ENCODE measurements at regions not wholly inside any gene's neighbourhood (a gene's known extent, or its start where the extent isn't known, plus 50 kb on each side); places are given as distances from the start of the nearest gene placed in this dataset.

DNA sequence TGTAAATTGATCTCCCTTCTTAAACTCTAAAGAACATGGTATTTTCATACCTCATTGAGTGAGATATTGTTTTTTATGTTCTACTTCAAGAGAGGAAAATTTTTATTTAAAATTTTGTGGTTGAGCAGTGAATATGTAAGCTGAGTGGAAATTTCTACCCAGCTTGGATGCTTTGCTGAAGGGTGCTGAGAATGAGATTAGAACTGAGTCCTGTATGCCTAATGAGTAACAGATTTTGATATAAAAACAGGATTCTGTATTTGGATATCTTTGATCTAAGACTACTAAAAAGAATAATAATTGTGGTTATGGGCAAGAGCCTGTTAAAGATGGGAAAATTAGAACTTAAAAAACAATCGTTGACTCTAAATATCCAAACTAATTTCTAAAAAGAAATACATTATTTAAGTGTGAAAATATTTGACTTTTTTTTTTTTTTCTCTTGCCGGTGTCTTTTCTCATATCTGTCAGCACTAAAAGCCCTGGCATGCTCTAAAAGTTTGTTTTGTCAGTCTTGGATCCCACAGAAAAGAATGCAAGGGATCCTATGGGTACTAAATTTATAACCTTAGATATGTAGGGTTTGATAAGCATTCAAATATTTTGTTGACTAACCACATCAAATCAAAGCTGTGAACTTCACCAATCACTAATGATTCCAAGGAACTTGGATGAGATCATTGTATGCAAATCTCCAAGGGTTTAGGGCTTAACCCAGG, 652.3 kb downstream of the PTPRC start:
- DNase-seq, result no peak

DNA sequence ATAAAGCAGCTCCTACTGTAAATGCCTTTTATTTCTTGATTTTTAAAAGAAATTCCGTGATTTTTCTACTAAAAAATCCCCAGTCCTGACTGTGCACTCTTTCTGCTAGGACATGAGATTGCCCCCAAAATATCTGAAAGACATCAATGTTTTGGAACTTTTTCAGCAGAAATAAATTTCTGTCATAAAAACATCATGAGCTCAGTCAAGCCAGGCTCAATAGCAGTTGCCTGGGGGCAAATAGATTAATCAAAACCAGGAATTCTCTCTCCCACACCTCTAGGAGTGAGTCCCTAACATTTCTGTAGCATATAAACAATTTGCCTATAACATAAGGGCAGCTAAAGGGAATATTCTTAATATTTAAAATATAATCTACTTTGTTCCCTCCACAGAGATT, 654.1 kb downstream of the PTPRC start:
- DNase-seq, result no peak

DNA sequence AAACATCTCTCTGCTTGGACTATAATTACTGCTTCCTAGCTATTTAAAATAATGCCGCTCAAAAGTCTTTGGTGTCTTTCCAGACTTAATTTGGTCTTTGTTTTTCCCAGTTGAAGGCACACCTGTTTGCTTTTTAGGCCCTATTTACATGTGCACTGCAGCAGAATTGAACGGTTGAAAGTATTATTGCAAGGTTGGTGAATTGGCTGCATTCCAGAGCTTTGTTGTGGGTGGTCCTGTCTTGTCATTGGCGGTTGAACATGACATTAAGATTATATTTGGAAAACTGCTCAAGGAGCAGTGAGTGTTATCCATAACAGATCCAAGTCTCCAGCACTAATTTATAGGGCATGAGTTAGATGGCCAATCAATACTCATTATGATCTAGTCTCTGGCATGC, 656.3 kb downstream of the PTPRC start:
- DNase-seq, result no peak

DNA sequence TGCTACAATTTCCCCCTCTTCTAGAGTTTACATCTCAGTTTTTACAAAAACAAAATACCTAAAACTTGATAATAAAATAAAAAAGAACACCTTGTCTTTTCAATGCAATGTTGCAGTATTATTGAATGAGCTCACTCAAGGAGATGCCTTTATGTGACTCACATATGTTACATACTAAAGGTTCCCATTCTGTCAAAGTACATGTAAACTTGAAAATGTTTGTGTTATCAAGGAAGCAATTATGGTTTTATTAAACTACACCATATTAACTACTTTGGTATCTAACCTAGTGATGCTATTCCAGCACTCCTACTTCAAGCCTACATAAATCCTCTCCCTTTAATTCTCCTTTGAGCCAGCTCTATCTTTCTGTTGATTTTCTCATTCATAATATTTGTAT, 658.3 kb downstream of the PTPRC start:
- DNase-seq, result no peak

DNA sequence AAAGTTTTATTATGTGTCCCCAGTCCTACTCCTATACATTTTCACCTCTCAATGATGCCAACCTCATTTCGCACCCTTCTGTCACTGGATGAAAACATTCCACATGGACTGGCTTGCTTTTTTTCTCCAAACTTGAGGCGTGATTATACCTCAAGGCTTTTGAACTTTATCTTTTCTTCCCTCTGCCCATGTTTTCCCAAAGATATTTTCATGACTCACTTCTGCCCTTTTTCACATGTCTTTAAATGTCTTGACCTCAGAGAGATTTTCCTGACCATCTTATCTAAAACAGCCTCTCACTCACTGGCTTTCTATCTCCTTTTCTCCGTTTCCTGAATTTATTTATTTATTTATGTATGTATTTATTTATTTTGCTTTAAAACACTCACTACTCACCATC, 659.0 kb downstream of the PTPRC start:
- DNase-seq, result no peak

DNA sequence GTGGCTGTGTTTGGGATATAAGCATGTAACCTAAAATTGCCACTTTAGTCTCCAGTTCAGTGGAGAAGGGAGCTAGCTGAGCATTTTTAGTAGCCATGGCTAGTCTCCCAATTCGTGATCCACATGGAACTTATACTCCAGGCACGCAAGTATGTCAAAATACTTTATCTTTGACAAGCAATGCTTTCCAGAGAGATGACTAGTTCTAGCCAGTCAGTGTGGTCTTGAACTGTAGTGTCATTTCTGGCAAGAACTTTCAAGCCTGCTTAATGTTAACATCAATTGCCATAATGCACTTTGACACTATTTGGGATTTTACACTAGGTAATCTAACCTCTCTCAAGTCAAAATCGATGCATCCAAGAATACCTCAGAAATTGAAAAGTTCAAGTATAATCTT, 660.0 kb downstream of the PTPRC start:
- no peak for DNase-seq

DNA sequence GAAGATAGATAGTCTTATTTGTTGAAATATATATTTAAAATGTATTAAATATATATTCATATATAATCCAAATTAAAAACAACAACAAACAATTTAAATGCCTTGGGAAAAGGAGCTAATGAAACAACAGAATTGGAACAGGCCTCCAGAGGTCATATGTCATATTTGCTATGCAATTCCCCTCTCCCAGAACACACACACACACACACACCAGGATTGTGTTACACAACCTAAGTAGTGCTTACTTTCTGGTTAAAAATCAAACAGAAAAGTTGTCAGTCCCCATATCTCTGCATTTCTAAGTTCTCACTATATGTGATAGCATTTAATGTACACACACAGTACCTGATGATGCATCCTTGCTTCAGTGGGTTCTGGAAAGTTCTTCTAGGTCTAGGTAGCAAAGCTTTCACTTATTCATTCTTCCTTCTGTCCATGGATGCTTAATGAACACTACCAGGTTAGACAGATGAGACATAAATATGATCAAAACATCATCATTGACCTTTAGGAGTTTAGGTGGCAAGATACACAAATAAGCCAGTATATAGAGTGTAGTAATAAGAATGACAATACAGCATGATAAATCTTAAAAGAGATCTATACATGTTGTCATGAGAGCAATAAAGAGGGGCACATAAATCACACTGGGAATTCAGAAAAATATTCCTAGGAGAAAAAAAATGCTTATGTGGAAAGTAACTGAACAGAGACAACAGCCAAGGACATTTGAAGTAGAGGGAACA, 662.8 kb downstream of the PTPRC start:
- no peak for DNase-seq

DNA sequence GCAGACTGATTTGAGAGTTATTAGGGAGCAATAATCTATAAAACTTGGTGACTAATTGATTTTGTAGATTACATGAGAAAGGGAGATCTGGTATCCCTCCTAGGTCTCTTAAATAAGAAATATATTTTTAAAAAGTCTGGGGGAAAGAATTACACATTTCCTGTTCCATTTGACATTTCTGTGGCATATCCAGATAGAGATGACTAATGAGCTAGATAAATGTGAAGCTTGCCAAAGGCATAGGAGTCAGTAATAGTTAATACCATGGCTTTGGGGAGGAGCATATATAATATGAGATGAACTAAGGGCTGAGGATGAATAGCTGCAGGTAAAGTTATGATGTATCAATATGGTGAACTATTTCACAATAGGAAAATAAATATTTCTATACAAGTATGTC, 663.7 kb downstream of the PTPRC start:
- no peak for DNase-seq

DNA sequence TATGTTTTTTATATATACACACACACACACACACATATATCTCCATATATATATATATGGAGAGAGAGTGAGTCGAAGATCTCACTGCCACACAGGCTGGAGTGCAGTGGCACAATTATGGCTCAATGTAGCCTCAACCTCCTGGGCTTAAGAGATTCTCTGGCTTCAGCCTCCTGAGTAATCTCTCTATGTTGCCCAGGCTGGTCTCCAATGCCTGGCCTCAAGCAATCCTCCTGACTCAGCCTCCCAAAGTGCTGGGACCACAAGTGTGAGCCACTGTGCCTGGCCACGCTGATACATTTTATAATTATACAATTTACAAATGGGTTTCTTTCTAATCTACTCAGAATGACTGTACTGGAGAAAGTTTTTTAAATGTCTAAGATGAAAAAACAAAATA, 664.2 kb downstream of the PTPRC start:
- no peak for DNase-seq

DNA sequence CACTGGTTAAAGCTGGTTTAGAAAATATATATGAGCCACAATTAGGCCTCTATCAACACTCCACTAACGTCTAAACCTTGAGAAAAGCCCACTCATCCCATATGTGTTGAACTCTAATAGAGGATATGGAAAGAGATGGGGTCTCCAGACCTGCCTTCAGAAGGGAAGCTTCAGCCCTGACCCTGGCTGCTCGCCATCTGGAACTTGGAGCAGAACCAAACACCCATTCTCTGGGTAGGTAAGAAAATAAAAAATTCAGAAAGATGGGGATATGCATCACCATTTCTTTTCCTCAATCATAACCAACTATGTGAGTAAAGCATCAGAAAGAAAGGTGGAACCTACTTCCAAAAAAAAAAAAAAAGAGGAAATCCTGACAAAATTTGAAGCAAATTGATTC, 666.2 kb downstream of the PTPRC start:
- no peak for DNase-seq

DNA sequence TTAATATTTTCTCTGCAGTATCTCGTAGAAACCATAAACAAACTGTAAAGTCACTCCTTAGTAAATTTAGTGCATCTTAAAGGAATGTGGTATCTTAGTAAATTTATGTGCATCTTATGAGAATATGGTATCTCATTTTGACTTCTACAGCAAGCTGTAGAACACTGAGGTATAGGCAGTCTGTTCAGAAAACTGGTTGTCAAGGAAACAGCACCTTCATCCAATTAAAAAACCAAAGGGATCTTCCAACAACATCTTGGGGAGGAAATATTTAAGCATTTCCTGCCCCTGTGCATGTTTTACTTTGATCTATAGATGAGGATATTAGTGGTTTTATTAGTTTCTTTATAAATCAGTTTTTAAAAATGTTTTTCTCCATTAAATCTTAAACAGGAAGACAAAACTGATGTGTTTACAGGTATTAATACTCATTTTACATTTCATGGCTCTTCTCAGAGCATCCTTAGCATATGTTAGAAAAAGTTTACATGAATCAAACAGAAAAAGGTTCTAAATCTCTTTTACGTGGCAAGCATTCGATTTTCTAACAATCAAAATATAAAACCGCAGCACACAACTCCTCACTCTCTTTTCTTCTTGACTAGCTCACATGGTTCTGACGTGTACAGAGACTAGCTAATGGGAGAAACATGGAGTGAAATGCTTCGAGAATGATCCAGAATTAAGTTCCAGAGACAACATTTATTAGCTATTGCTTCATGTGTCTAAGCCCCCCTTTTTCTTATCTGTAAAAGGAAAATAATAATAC, 668.8 kb downstream of the PTPRC start:
- no peak for DNase-seq

DNA sequence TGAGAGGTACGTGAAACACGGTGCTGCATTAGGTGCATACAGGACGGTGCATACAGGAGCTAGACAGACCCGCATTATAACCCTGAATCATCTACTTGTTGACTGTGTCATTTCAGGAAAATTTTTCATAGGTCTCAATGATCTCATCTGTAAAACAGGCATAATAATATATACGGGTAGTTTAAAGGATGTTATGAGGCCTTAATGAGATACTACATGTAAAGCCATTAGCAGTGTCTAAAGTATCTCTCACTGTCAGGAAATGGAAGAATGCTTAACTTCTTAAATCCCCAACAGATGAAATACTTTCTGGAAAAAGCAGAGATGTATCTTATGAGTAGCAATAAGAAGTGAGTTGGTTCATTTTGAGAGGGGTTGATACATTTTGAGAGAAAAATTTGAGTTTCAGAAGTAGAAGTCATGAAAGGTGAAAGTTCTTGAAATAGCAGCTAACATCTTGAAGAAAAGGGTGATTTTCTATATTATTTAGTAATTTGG, 669.6 kb downstream of the PTPRC start:
- no peak for DNase-seq

DNA sequence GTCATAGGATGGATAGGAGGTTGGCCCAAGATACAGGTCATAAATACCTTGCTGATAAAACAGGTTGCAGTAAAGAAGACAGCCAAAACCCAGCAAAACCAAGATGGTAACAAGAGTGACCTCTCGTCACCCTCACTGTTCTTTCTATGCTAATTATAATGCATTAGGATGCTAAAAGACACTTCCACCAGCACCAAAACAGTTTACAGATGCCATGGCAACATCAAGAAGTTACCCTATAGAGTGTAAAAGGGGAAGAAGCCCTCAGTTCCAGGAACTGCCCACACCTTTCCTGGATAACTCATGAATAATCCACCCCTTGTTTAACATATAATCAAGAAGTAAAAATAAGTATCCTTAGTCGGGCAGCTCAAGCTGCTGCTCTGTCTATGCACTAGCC, 671.9 kb downstream of the PTPRC start:
- DNase-seq, result no peak

DNA sequence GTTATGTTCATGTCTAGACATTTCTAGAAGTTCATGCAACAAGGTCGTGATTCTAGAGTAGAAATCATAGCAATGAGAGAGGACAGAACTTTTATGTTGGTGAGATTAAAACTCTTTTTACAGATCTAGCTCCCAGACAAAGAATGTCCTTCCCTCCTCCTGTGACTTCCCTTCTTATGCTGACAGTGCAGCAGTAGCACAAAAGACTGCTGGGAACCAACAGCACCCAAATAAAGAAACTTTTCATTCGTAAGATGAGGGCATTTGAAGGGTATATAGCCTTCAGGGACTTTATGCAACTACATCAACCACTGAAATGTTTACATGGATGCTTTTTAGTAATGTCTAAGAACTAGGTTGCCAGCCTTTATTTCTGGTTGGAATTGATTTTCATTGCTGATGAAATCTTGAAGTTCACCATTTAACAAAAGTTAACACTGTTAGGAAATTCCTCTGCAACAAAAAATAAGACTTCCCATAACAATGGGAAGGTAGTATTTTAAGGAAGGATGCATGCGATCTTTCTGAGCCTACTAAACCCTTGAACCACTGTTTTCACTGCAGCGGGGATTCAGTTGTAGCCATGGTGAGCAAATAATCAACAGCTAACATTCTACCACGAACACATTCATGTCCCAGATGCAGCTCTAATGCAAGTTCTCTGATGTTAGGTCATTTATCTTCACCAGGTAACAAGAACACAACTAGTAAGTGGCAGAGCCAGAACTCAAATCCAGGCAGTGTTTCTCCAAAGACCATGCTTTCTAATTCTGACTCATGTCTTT, 672.8 kb downstream of the PTPRC start:
- no peak for DNase-seq

DNA sequence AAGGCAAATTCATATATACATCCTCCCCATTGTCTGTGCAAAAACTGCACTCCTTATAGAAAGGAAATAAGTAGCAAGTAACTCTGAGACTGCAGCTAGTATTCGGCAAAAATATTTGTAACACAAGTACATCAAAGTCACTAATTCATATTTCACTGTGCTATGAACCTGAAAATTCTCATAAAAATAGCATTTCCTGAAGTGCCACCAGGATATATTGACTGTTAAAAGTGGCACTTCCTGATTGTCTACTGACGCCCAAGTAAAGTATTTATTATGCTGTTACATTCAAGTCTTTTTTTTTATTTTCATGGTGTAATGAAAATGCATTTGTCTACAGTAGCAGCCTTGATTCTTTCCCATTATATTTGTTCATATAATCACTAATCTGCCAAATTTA, 673.8 kb downstream of the PTPRC start:
- no peak for DNase-seq

DNA sequence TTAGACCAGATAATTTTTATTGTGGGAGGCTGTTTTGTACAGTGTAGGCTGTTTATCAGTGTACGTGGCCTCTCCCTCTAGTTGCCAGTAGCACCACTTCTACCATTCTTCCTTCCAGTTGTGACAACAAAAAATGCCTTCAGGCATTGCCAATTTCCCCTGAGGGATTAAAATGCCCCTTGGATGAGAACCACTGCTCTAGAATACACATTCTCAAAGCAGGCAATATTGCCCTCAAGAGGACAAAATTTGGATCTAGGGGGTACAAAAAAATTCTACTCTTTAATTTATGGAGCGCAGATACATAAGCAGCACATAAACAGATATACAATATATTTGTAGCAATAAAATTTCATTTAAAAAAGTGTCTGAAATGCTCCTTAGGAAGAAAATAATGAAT, 674.6 kb downstream of the PTPRC start:
- DNase-seq, result no peak

DNA sequence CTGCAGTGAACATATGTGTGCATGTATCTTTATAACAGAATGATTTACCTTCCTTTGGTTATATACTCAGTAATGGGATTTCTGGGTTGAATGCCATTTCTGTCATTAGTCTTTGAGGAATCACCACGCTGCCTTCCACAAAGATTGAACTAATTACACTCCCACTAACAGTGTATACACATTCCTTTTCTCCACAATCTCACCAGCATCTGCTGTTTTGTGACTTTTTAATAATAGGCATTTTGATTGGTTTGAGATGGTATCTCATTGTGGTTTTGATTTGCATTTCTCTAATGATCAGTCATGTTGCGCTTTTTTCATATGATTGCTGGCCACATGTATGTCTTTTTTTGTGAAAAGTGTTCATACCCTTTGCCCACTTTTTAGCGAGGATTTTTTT, 680.5 kb downstream of the PTPRC start:
- DNase-seq, result no peak

DNA sequence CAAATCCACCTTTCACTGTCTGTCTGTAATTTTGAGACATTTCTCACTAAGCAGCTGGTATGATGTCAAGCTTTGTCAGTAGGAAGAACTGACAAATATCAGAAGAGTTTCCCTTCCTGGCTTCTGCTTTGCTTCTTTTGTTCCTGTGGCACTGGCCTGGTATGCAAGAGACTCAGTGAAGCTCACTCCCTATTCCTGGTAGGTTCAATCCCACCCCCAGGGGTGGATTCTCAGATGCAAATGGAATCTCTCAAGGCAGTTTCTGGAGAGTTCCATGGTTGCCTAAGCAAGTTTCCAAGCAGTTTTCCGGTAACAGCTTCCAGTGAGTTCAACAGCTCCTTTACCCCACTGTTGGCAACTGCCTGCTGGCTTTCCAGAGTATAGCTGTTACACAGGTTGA, 683.4 kb downstream of the PTPRC start:
- no peak for DNase-seq

DNA sequence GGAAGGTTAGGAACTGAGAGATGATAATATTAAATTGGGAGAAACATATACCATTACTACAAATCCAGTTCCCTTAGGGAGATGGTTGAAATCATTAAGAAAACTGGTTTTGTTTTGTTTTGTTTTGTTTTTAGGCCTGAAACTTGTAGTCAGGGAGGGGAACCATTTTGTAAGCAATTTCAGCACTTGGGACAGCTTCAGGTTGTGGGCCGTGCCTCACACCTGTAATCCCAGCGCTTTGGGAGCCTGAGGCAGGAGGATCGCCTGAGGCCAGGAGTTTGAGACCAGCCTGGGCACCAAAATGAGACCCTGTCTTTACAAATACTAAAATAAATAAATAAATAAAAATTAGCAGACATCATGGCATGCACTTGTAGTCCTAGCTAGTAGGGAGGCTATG, 694.3 kb upstream of the NR5A2 start:
- no peak for DNase-seq

DNA sequence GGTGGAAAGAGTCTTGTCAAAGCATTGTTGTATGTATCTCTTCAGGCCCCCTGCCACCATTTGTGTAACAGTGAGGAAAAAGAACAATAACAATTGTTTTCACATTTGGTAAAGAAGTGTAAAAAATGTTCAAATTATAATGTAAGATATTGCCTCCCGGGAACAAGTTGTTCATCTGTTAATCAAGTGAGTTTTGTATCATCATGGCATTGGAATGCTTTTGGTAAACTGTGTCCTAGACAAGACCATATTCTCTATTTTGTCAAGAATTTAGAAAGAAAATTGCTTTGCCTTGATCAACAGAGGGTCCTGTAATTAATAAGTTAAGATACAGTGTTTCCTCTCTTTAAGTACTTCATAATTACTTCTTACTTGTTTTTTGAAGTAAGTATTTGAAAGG, 692.0 kb upstream of the NR5A2 start:
- DNase-seq, result no peak

DNA sequence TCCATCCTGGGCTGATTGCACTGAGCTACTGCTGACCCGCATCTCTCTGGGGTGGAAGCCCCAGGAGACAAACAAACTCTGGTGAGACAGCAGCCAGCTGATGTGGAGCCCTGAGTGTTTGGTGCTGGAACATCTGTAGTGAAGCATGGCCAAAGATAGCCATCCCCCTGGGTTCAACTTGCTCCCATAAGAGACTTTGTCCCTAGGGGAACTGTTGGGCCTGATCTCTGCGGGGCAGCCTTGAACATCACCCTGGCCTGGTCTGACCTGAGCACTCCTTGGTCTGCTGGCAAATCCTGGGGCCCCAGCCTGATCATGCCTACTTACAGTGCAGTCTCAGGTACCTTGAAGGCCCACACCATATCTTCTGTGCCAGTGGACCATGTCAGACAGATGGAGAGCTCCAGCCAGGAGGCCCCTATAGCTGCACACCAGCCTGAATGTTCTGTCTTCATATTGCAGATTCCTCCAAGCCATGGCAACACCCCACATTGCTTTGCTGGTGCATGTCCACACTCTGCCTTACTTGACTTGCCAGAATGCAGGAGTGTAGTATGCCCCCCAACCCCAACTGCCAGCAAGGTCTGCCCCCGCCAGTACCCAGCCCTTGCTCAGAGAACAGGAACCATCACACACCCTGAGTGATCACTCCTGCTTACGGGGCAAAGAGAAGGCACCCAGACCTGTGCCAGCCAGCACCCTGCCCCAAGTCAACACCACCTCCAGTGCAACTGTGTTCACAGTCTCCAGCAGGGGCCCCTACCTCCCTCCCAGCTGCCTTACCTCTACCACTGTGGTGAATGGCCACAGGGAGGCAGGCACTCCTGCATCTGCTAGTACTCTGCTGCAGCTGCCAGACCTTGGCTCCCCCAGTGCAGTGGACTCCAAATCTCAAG, 690.5 kb upstream of the NR5A2 start:
- DNase-seq, result no peak

DNA sequence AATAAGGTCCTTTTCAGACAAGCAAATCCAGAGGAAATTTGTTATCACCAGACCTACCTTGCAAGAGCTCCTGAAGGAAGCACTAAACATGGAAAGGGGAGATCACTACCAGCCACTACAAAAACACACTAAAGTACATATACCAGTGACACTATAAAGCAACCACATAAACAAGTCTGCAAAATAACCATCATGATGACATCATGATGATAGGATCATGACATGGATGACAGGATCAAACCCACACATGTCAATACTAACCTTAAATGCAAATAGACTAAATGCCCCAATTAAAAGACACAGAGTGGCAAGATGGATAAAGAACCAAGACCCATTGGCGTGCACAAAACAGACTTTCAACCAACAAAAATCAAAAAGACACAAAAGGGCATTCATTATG, 688.8 kb upstream of the NR5A2 start:
- DNase-seq, result no peak

Data from C1 segment of cervical spinal cord (tissue), 14 donors.